PC-9 (cell line): ENCODE measurements at regions not wholly inside any gene's neighbourhood (a gene's known extent, or its start where the extent isn't known, plus 50 kb on each side); places are given as distances from the start of the nearest gene placed in this dataset.

ENCODE experiments used
- BruUV-seq: library from RNA; stranded (reverse); fragments of 400-500 nt; replicated peaks from 2 replicates; lab custom pipeline; 2021; lab: Mats Ljungman, UMichigan
- CTCF ChIA-PET: fragments of 300-600 bp; sonication (Branson Sonifier 250); formaldehyde crosslinking; loops from one replicate; lab custom pipeline; 2022; ENCODE audit warnings: antibody characterized with exemption; lab: Charles Lee
- POLR2A ChIA-PET: fragments of 300-600 bp; sonication (Branson Sonifier 250); formaldehyde crosslinking; loops from one replicate; lab custom pipeline; 2022; ENCODE audit warnings: antibody characterized with exemption; ENCODE audit not compliant: unreplicated experiment; lab: Charles Lee
- DNase-seq, 2 experiments: peaks; one replicate each; pipeline versions ENCODE4 v3.0.0 to v3.0.0-alpha.2; 2015 to 2022; ENCODE audit warnings: mixed read lengths in 1 of 2
- H2AFZ ChIP-seq: fragments of 200-600 bp; sonication (generic); 2 replicates; pipeline ENCODE4 v1.8.1; 2017; ENCODE audit warnings: antibody characterized with exemption
- H3F3A ChIP-seq: fragments of 200-600 bp; sonication (generic); 2 replicates; pipeline ENCODE4 v1.8.1; 2017; ENCODE audit warnings: antibody characterized with exemption, mild to moderate bottlenecking, low read depth; ENCODE audit not compliant: insufficient read depth
- H3K27ac ChIP-seq: fragments of 200-600 bp; sonication (generic); 2 replicates; pipeline ENCODE4 v1.6.1; 2016; ENCODE audit warnings: mixed run types
- H3K27me3 ChIP-seq: fragments of 200-600 bp; sonication (generic); 2 replicates; pipeline ENCODE4 v1.6.1; 2016; ENCODE audit warnings: low read depth, mixed run types; ENCODE audit not compliant: insufficient read depth
- H3K36me3 ChIP-seq: fragments of 200-600 bp; sonication (generic); 2 replicates; pipeline ENCODE4 v1.6.1; 2016; ENCODE audit warnings: low read depth, mixed run types
- H3K4me1 ChIP-seq: fragments of 200-600 bp; sonication (generic); replicated peaks from 2 replicates; pipeline ENCODE4 v1.6.1; 2016; ENCODE audit warnings: mixed run types; ENCODE audit not compliant: insufficient read depth
- H3K4me2 ChIP-seq: fragments of 200-600 bp; sonication (generic); 2 replicates; pipeline ENCODE4 v1.6.1; 2017; ENCODE audit warnings: mixed run types
- H3K4me3 ChIP-seq: fragments of 200-600 bp; sonication (generic); 2 replicates; pipeline ENCODE4 v1.6.1; 2016; ENCODE audit warnings: mixed run types
- H3K79me2 ChIP-seq: fragments of 200-600 bp; sonication (generic); 2 replicates; pipeline ENCODE4 v1.6.1; 2017; ENCODE audit warnings: low read depth, mixed run types
- H3K9me2 ChIP-seq: fragments of 200-600 bp; sonication (generic); 2 replicates; pipeline ENCODE4 v1.8.1; 2017; ENCODE audit warnings: mild to moderate bottlenecking; ENCODE audit not compliant: insufficient read depth
- H3K9me3 ChIP-seq: fragments of 200-600 bp; sonication (generic); 2 replicates; pipeline ENCODE4 v1.8.1; 2016; ENCODE audit warnings: low read depth; ENCODE audit not compliant: insufficient read depth
- H4K20me1 ChIP-seq: fragments of 200-600 bp; sonication (generic); 2 replicates; pipeline ENCODE4 v1.8.1; 2017; ENCODE audit not compliant: insufficient read depth
- EZH2 ChIP-seq: fragments of 200-600 bp; sonication (generic); IDR thresholded peaks from 2 replicates; pipeline ENCODE4 v1.8.0; 2017; ENCODE audit warnings: antibody characterized with exemption, low read depth
- intact Hi-C: fragments of 100-400 bp; cut with micrococcal nuclease; formaldehyde crosslinking; loops from one replicate; pipeline ENCODE4 v1.10.0; 2022; ENCODE audit not compliant: unreplicated experiment
- TF ChIP-seq, protein P1 (sequence below): fragments of 200-600 bp; sonication (generic); conservative IDR thresholded peaks from 2 replicates; pipeline ENCODE4 v1.6.1; 2017; ENCODE audit warnings: mixed run types, antibody characterized with exemption, mild to moderate bottlenecking, moderate library complexity

DNA sequence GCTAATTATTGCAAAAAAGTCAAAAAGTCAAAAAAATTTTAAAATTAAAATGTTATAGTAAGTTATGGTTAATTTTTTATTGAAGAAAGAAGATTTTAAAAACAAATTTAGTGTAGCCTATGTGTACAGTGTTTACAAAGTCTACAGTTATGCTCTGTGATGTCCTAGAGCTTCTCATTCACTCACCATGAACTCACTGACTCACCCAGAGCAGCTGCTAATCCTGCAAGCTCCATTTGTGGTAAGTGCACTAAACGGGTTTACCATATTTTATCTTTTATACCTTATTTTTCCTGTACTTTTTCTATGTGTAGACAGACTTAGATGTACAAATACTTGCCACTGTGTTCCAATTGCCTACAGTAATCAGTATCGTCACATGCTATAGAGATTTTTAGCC lies 788.2 kb downstream of the DSC3 start:
- Histone ChIP-seq H2AFZ (no peak overlapping the region), H4K20me1 (no peaks in the 10 kb centered on the region), H3K4me3 (no peak overlapping the region), H3K79me2 (no peaks in the 10 kb centered on the region), H3K27ac (no peak overlapping the region), H3K9me3 (no peaks in the 10 kb centered on the region), H3K4me2 (no peak overlapping the region), H3K4me1 (no peaks in the 10 kb centered on the region), H3K36me3 (no peaks in the 10 kb centered on the region), H3K9me2 (no peaks in the 10 kb centered on the region), H3F3A (no peaks in the 10 kb centered on the region), H3K27me3 (no peaks in the 10 kb centered on the region)
- no peak for TF ChIP-seq EZH2
- TF ChIP-seq, protein P1, sequence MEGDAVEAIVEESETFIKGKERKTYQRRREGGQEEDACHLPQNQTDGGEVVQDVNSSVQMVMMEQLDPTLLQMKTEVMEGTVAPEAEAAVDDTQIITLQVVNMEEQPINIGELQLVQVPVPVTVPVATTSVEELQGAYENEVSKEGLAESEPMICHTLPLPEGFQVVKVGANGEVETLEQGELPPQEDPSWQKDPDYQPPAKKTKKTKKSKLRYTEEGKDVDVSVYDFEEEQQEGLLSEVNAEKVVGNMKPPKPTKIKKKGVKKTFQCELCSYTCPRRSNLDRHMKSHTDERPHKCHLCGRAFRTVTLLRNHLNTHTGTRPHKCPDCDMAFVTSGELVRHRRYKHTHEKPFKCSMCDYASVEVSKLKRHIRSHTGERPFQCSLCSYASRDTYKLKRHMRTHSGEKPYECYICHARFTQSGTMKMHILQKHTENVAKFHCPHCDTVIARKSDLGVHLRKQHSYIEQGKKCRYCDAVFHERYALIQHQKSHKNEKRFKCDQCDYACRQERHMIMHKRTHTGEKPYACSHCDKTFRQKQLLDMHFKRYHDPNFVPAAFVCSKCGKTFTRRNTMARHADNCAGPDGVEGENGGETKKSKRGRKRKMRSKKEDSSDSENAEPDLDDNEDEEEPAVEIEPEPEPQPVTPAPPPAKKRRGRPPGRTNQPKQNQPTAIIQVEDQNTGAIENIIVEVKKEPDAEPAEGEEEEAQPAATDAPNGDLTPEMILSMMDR, result no peak
- ChIA-PET POLR2A (no interaction called here), CTCF (no interaction called here)
- intact Hi-C loops, result no loop called here
- no TSS peak for BruUV-seq
- no peak for DNase-seq

DNA sequence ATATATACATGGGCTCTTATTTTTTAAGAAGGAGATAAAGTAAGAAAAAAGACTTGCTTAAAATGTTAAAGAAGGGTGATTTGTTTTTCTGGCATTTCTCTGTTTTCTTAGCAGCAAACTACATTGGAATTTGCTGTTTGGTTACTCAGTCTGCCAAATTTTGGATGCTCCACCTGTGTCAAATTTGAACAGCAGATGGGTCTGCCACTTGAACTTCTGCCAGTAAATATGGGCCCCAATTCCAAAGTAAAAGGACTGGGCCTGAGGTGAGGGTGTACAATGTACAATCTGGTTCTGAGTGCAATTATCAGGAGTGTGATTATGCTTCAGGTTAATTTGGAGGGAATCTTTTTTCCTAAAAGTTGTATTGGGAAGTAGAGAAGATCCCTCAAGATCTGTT lies 794.5 kb downstream of the DSC3 start:
- H3K4me2 ChIP-seq, result no peak overlapping the region
- no peaks in the 10 kb centered on the region for H3K36me3 ChIP-seq
- intact Hi-C loops, result no loop called here
- TF ChIP-seq, protein P1, result no peak
- no peak for TF ChIP-seq EZH2
- no peak overlapping the region for H3K4me3 ChIP-seq
- no peak for DNase-seq
- H4K20me1 ChIP-seq, result no peaks in the 10 kb centered on the region
- no peak overlapping the region for H2AFZ ChIP-seq
- H3K27ac ChIP-seq, result no peak overlapping the region
- POLR2A ChIA-PET, result no interaction called here
- H3K79me2 ChIP-seq, result no peaks in the 10 kb centered on the region
- no peaks in the 10 kb centered on the region for H3K9me2 ChIP-seq
- BruUV-seq, result no TSS peak
- no peaks in the 10 kb centered on the region for H3K4me1 ChIP-seq
- CTCF ChIA-PET, result no interaction called here
- no peaks in the 10 kb centered on the region for H3K9me3 ChIP-seq
- no peaks in the 10 kb centered on the region for H3K27me3 ChIP-seq
- no peaks in the 10 kb centered on the region for H3F3A ChIP-seq

DNA sequence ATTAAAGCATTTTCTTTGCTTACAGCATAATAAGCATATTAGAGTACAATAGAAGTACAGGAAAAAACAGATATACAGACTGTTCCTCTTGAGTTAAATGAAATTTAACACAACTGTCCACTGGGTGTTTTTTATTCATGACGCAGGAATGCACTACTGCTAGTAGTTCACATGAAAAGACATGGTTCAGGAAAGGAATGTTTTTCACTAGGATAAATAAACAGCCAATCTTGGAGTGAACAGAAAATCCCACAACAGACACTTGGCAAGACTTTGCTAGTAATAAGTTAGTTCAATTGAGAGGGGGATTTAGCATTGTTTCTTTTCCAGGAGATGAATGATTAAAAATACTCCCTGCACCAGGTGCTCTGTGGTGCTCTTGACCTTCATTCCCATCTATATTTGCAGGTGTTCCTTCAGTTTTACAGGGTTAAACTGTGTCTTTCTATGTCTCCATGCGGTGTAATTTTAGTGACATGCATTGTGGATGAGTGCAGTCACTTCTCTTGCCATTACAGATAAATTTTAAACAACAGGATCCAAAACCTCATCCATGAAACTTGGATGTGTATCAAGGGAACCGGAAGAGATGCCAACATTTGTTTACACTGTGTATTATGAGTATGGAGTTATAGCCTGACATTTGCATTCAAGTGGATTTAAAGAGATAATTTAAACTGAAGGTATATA lies 796.6 kb downstream of the DSC3 start:
- H3K27me3 ChIP-seq, result no peaks in the 10 kb centered on the region
- H3F3A ChIP-seq, result no peaks in the 10 kb centered on the region
- ChIA-PET CTCF (no interaction called here), POLR2A (no interaction called here)
- no peaks in the 10 kb centered on the region for H3K4me1 ChIP-seq
- no peaks in the 10 kb centered on the region for H4K20me1 ChIP-seq
- H3K9me2 ChIP-seq, result no peaks in the 10 kb centered on the region
- H3K9me3 ChIP-seq, result no peaks in the 10 kb centered on the region
- no peaks in the 10 kb centered on the region for H3K36me3 ChIP-seq
- H3K27ac ChIP-seq, result no peak overlapping the region
- H3K79me2 ChIP-seq, result no peaks in the 10 kb centered on the region
- no peak overlapping the region for H3K4me2 ChIP-seq
- no TSS peak for BruUV-seq
- H2AFZ ChIP-seq, result no peak overlapping the region
- intact Hi-C loops, result no loop called here
- TF ChIP-seq, protein P1, result no peak
- no peak for TF ChIP-seq EZH2
- no peak for DNase-seq
- H3K4me3 ChIP-seq, result no peak overlapping the region
